Body of pancreas (tissue), 4 donors: ENCODE measurements at regions not wholly inside any gene's neighbourhood (a gene's known extent, or its start where the extent isn't known, plus 50 kb on each side); places are given as distances from the start of the nearest gene placed in this dataset.

ENCODE experiments used
- POLR2A ChIP-seq, 3 donors: fragments of 450-650 bp; IDR thresholded peaks; one replicate each; pipeline ENCODE4 v1.6.1; 2016; ENCODE audit warnings: antibody characterized with exemption in 3 of 3, mild to moderate bottlenecking in 2 of 3
- TF ChIP-seq, protein P1 (sequence below), 7 experiments: fragments of 450-650 bp in 4 of 7; fragments of 200-600 bp in 3 of 7; sonication (generic) in 3 of 7; IDR thresholded peaks; one replicate each; pipeline ENCODE4 v1.5.1; 2016 to 2019; ENCODE audit warnings: antibody characterized with exemption in 7 of 7

DNA sequence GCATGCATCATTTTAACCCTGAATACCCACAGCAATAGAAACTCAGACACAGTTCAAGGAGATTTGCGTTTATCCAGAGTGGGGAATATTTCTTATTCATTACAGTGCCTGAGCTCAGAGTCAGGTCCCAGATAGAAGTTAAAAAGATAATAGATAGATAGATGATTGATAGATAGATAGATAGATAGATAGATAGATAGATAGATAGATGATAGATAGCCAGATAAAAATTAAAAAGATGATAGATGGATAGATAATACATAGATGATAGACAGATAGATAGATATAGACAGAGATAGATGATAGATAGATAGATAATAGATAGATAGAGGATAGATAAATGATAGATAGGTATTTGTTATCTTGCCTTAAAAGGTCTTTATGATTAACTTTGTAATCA lies 184.7 kb downstream of the MYLK4 start:
- TF ChIP-seq, protein P1, sequence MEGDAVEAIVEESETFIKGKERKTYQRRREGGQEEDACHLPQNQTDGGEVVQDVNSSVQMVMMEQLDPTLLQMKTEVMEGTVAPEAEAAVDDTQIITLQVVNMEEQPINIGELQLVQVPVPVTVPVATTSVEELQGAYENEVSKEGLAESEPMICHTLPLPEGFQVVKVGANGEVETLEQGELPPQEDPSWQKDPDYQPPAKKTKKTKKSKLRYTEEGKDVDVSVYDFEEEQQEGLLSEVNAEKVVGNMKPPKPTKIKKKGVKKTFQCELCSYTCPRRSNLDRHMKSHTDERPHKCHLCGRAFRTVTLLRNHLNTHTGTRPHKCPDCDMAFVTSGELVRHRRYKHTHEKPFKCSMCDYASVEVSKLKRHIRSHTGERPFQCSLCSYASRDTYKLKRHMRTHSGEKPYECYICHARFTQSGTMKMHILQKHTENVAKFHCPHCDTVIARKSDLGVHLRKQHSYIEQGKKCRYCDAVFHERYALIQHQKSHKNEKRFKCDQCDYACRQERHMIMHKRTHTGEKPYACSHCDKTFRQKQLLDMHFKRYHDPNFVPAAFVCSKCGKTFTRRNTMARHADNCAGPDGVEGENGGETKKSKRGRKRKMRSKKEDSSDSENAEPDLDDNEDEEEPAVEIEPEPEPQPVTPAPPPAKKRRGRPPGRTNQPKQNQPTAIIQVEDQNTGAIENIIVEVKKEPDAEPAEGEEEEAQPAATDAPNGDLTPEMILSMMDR (IDR thresholded peaks at IDR 0.05) = no peak
- TF ChIP-seq POLR2A (IDR thresholded peaks at IDR 0.05) = no peak
